IPS-18c (cell line): ENCODE measurements at regions not wholly inside any gene's neighbourhood (a gene's known extent, or its start where the extent isn't known, plus 50 kb on each side); places are given as distances from the start of the nearest gene placed in this dataset.

ENCODE experiments used
- H3K4me3 ChIP-seq: 2 replicates; pipeline ENCODE4 v1.7.0; 2013; ENCODE audit warnings: low read depth, mild to moderate bottlenecking, low read length, moderate library complexity; ENCODE audit not compliant: insufficient read depth
- H3K9me3 ChIP-seq: one replicate; pipeline ENCODE4 v1.6.1; 2013; ENCODE audit warnings: mild to moderate bottlenecking, low read length, moderate library complexity; ENCODE audit not compliant: control insufficient read depth, insufficient read depth

DNA sequence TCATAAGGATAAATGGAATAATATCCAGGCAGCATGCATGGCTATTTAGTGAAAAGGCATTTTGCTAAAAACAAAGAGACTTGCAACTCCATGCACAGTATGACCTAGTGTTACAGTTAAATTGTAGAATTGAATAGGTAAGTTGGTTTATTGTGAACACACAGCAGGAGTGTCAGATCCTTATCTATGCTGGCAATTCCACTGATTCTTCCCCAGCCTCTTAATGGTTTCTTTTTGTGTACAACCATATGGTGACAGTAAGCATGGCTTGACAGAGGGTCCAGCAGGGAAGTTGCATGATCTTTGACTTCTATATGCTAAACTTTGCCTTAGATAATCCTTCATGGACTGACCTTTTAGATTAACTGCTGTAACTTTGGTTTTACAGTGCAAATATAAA, 936.6 kb upstream of the EPHA5 start:
- Histone ChIP-seq H3K9me3 (no peaks in the 10 kb centered on the region), H3K4me3 (no peak overlapping the region)

DNA sequence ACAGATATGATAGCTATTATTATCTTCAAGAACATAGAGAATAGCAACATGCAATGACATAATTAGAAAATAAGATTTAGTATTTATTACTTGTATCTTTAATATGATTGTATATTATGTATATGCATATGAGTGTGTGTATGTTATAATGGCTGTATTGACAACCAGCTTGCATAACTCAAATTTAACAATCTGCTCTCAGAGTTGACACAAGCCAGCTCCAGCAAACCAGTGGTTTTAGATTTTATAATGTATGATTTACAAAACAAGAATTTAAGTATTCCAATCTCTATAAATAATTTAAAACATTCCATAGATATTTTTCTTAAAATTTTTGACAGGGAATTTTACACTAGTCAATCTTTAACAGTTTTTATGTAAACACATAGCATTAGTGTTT, 935.9 kb upstream of the EPHA5 start:
- H3K4me3 ChIP-seq, result no peak overlapping the region
- H3K9me3 ChIP-seq, result no peaks in the 10 kb centered on the region

- Histone ChIP-seq H3K4me3 (no peak overlapping the region), H3K9me3 (no peaks in the 10 kb centered on the region)
These were observed 933.9 kb upstream of the EPHA5 start for GRCh38 chr4:66604192-66604591.

DNA sequence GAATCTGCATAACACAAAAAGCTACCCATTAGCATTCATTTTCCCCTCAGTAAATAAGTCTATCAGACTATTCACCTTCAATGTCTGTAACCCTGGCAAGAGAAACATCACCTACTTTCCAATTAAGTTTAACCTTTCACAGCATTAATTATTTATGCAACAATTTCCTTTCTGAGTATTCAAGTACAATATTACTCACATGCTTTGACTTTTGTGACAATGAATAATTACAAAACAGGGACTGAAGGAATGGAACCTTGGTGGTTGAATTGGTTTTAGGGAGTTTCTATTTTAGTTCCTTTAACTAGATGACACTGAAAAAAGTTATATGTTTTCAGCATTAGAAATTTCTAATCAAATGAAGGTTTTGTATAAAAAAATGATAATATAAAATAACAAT, 932.3 kb upstream of the EPHA5 start:
- Histone ChIP-seq H3K9me3 (no peaks in the 10 kb centered on the region), H3K4me3 (no peak overlapping the region)

- no peaks in the 10 kb centered on the region for H3K9me3 ChIP-seq
- H3K4me3 ChIP-seq, result no peak overlapping the region
These were observed 921.7 kb upstream of the EPHA5 start for GRCh38 chr4:66591968-66592367.

DNA sequence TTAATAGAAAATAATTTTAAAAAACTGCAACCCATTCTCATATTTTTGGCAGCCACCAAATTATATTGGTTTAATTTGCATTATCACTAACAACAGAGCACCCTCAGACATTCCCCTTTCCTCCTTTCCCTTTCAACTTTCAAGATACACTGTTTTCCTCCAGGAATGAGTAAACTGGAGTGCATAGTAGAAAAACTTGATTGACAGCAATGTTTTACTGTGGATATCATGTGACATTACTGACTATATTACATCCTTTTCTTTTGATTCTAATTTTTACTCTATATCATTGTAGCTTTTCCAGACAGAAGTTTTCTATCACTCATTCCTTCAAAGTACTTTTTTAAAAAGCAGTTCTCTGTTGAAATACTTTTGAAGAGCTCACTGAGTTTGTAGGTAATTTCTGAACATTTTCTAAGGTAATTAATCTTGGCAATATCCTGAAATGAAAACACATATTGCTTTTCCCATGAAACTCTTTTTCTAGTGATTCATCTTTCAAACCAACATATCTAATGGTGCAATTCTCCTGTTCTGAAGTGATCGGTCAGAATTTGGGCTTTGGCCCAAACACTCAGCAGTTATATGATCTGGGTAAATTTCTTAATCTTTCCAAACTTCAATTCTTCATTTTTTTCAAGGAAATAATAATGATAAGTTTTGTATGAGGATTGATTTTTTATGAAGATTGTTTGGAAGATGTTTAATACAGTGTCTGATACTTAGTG, 920.4 kb upstream of the EPHA5 start:
- Histone ChIP-seq H3K4me3 (no peak overlapping the region), H3K9me3 (no peaks in the 10 kb centered on the region)

- Histone ChIP-seq H3K9me3 (no peaks in the 10 kb centered on the region), H3K4me3 (no peak overlapping the region)
These were observed 918.9 kb upstream of the EPHA5 start for GRCh38 chr4:66589183-66589582.

GRCh38 chr4:66585767-66586166, 915.5 kb upstream of the EPHA5 start:
- H3K4me3 ChIP-seq, result no peak overlapping the region
- H3K9me3 ChIP-seq, result no peaks in the 10 kb centered on the region

GRCh38 chr4:66577922-66578321, 907.6 kb upstream of the EPHA5 start:
- no peak overlapping the region for H3K4me3 ChIP-seq

DNA sequence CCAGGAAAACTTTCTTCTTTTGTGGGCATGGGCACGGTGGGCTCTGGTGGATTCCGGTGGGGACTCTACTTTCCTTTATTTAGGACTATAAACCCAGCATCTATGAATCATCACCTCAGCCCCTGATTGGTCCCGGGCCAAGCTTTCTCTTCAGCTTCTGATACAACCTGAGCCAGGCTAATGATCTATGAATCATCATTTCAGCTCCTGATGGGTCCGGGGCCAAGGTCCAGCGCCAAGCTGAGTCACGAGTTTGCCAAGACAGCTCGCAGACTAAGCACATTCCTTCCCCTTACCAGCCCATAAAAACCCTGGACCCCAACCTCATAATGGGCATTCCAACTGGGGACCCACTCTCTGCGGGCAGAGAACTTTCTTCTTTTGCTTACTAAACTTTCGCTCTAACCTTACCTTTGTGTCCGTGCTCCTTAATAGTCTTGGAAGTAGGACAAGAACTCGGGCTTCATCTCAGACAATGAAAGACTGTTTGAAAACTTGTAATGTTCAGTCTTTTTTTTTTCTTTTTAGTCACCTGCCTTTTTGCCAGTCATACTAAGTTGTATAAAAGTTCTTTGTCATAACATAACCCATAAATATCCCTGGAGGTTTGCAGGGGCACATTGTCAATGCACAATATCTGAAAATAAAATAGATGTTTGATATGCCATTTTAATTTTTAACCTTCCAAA, 904.9 kb upstream of the EPHA5 start:
- Histone ChIP-seq H3K4me3 (no peak overlapping the region), H3K9me3 (no peaks in the 10 kb centered on the region)

More at GRCh38 chr4:66577922-66578321, 907.6 kb upstream of the EPHA5 start:
- H3K9me3 ChIP-seq, result no peaks in the 10 kb centered on the region

DNA sequence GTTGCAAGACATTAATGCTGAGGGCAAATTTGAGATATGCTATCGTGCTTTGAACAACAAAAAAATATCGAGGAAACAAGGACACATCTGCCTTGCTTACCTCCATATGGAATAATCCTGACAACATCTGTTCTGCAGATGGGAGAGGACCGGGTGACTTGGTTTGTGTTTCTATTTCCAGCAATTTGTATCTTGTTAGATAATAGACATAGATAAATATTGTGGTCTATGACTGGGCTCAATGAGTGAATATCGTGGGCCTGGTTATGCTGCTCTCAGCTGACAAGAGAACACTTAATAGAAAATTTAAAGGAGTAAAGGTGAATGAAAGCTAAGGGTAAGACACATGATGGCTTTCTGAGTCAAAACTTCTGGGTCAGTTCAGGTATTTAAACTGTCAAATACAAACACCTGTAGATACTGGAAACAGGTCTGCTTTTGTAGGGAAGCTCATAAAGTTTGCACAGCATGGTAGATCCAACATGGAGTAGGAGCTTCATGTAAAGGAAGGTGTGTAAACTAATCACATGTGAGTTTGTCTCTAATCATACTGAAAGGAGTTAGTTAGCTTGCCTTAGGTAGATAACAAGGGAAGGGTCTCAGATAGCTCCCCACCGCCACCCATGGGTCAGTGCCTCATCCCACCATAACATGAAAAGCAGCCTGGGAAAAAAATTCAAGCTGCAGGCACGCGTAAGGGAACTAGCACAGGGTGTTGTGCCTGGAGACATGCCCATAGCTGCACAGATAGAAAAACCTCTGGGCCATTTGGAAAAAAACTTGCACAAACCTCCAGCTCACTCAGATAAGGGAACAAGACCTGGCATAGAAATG, 904.1 kb upstream of the EPHA5 start:
- Histone ChIP-seq H3K9me3 (no peaks in the 10 kb centered on the region), H3K4me3 (no peak overlapping the region)

GRCh38 chr4:66572949-66573348, 902.7 kb upstream of the EPHA5 start:
- Histone ChIP-seq H3K9me3 (no peaks in the 10 kb centered on the region), H3K4me3 (no peak overlapping the region)

- no peaks in the 10 kb centered on the region for H3K9me3 ChIP-seq
- no peak overlapping the region for H3K4me3 ChIP-seq
These were observed 900.9 kb upstream of the EPHA5 start for GRCh38 chr4:66571145-66571695.

GRCh38 chr4:66569228-66569627, 898.9 kb upstream of the EPHA5 start:
- Histone ChIP-seq H3K9me3 (no peaks in the 10 kb centered on the region), H3K4me3 (no peak overlapping the region)

GRCh38 chr4:66568431-66568830, 898.1 kb upstream of the EPHA5 start:
- no peak overlapping the region for H3K4me3 ChIP-seq

GRCh38 chr4:66568001-66568400, 897.7 kb upstream of the EPHA5 start:
- H3K4me3 ChIP-seq, result no peak overlapping the region
- no peaks in the 10 kb centered on the region for H3K9me3 ChIP-seq

More at GRCh38 chr4:66568431-66568830, 898.1 kb upstream of the EPHA5 start:
- no peaks in the 10 kb centered on the region for H3K9me3 ChIP-seq

GRCh38 chr4:66567551-66567950, 897.3 kb upstream of the EPHA5 start:
- no peak overlapping the region for H3K4me3 ChIP-seq

DNA sequence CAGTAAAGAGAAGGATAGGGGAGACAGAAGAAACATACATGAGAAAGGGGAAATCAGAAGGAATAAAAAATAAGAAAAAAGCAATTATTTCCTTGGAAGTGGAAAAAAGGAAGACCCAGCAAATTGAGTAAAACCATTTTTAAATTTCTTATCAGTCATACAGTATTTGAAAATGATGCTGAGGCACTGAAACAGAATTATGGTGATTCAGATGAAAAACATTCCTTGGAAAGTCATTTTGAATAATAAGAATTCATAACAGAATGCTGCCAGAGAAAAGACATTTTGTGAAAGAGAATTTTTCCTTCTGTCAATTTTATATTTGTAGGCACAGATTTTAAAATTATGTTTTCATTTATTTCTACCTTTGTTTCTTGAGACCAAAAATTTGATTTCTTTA, 895.5 kb upstream of the EPHA5 start:
- H3K4me3 ChIP-seq, result no peak overlapping the region

More at GRCh38 chr4:66567551-66567950, 897.3 kb upstream of the EPHA5 start:
- H3K9me3 ChIP-seq, result no peaks in the 10 kb centered on the region

More for the DNA sequence above, 895.5 kb upstream of the EPHA5 start:
- no peaks in the 10 kb centered on the region for H3K9me3 ChIP-seq
